Peyer's patch (tissue), 4 donors: ENCODE measurements at regions not wholly inside any gene's neighbourhood (a gene's known extent, or its start where the extent isn't known, plus 50 kb on each side); places are given as distances from the start of the nearest gene placed in this dataset.

Experiments used
- CTCF ChIP-seq, 6 experiments: fragments of 450-650 bp in 4 of 6; fragments of 200-600 bp in 2 of 6; sonication (generic) in 1 of 6; IDR thresholded peaks; one replicate each; pipeline ENCODE4 v1.5.1; 2017 to 2019; ENCODE audit warnings: antibody characterized with exemption in 6 of 6, mild to moderate bottlenecking in 3 of 6, moderate library complexity in 1 of 6
- POLR2A ChIP-seq, 2 donors: fragments of 450-650 bp; IDR thresholded peaks; one replicate each; pipeline ENCODE4 v1.5.1; 2017; ENCODE audit warnings: antibody characterized with exemption in 2 of 2, mild to moderate bottlenecking in 2 of 2, moderate library complexity in 2 of 2

- TF ChIP-seq CTCF (IDR thresholded peaks at IDR 0.05) (no peak), POLR2A (IDR thresholded peaks at IDR 0.05) (no peak)
Observed at GRCh38 chr5:74420947-74421346, 219.6 kb downstream of the ENC1 start.
